ENCODE measurements at regions not wholly inside any gene's neighbourhood (a gene's known extent, or its start where the extent isn't known, plus 50 kb on each side); places are given as distances from the start of the nearest gene placed in this dataset.

DNA sequence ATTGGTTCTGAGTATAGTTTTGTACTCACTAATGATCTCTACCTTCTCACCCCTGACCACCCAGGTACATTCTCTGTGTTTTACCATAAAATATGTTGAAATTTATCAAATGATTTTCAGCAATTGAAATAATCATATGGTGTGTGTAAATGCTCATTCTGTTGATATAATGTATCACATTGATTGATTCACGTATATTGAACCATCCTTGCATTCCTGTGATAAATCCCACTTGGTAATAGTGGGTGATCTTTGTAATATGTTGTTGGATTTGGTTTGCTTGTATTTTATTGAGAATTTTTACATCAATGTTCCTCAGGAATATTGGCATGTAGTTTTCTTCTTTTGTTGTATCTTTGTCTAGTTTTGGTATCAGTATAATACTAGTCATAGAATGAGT lies 1497.6 kb downstream of the OTOL1 start:
- TF ChIP-seq, protein P1, sequence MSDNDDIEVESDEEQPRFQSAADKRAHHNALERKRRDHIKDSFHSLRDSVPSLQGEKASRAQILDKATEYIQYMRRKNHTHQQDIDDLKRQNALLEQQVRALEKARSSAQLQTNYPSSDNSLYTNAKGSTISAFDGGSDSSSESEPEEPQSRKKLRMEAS (IDR thresholded peaks at IDR 0.05), result no peak
- no peak for TF ChIP-seq RAD21 (IDR thresholded peaks at IDR 0.05; ENCODE audit: low read depth)
- no peak for TF ChIP-seq CEBPB (IDR thresholded peaks at IDR 0.05)
- no peak for TF ChIP-seq EP300 (IDR thresholded peaks at IDR 0.05; ENCODE audit: borderline replicate concordance)
- TF ChIP-seq YY1 (IDR thresholded peaks at IDR 0.05; ENCODE audit: low read depth), result no peak
- TF ChIP-seq NFIC (IDR thresholded peaks at IDR 0.05), result no peak
- TF ChIP-seq, protein P2, sequence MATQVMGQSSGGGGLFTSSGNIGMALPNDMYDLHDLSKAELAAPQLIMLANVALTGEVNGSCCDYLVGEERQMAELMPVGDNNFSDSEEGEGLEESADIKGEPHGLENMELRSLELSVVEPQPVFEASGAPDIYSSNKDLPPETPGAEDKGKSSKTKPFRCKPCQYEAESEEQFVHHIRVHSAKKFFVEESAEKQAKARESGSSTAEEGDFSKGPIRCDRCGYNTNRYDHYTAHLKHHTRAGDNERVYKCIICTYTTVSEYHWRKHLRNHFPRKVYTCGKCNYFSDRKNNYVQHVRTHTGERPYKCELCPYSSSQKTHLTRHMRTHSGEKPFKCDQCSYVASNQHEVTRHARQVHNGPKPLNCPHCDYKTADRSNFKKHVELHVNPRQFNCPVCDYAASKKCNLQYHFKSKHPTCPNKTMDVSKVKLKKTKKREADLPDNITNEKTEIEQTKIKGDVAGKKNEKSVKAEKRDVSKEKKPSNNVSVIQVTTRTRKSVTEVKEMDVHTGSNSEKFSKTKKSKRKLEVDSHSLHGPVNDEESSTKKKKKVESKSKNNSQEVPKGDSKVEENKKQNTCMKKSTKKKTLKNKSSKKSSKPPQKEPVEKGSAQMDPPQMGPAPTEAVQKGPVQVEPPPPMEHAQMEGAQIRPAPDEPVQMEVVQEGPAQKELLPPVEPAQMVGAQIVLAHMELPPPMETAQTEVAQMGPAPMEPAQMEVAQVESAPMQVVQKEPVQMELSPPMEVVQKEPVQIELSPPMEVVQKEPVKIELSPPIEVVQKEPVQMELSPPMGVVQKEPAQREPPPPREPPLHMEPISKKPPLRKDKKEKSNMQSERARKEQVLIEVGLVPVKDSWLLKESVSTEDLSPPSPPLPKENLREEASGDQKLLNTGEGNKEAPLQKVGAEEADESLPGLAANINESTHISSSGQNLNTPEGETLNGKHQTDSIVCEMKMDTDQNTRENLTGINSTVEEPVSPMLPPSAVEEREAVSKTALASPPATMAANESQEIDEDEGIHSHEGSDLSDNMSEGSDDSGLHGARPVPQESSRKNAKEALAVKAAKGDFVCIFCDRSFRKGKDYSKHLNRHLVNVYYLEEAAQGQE (IDR thresholded peaks at IDR 0.05; ENCODE audit: low read depth), result no peak
- TF ChIP-seq CREB1 (IDR thresholded peaks at IDR 0.05; ENCODE audit: low read depth), result no peak
- no peak for TF ChIP-seq TEAD4 (IDR thresholded peaks at IDR 0.05)
